Immature natural killer cell (primary cell): ENCODE measurements at regions not wholly inside any gene's neighbourhood (a gene's known extent, or its start where the extent isn't known, plus 50 kb on each side); places are given as distances from the start of the nearest gene placed in this dataset.

Experiments
- DNase-seq, 3 donors: peaks; one replicate each; pipeline ENCODE4 v3.0.0; 2022; ENCODE audit warnings: mixed read lengths in 1 of 3
- H3K27ac Mint-ChIP-seq, 6 donors: one replicate each; pipeline ENCODE4 v1.8.0; 2020; ENCODE audit warnings: mixed read lengths in 6 of 6, mild to moderate bottlenecking in 5 of 6, inconsistent platforms in 4 of 6, moderate library complexity in 3 of 6
- H3K27me3 Mint-ChIP-seq, 3 donors: one replicate each; pipeline ENCODE4 v1.8.0; 2020 to 2021; ENCODE audit warnings: low read depth in 3 of 3, mild to moderate bottlenecking in 3 of 3, mixed read lengths in 3 of 3, moderate library complexity in 3 of 3, inconsistent platforms in 1 of 3
- H3K36me3 Mint-ChIP-seq, 3 donors: one replicate each; pipeline ENCODE4 v1.8.0; 2020; ENCODE audit warnings: mixed read lengths in 3 of 3, inconsistent platforms in 2 of 3, mild to moderate bottlenecking in 2 of 3
- H3K4me1 Mint-ChIP-seq, 2 donors: one replicate each; pipeline ENCODE4 v1.8.0; 2020; ENCODE audit warnings: inconsistent platforms in 2 of 2, mild to moderate bottlenecking in 2 of 2, mixed read lengths in 2 of 2, moderate library complexity in 1 of 2
- H3K4me3 Mint-ChIP-seq, 5 donors: one replicate each; pipeline ENCODE4 v1.8.0; 2020; ENCODE audit warnings: mild to moderate bottlenecking in 5 of 5, mixed read lengths in 5 of 5, inconsistent platforms in 3 of 5, moderate library complexity in 3 of 5
- H3K9me3 Mint-ChIP-seq, 6 donors: one replicate each; pipeline ENCODE4 v1.8.0; 2020; ENCODE audit warnings: mild to moderate bottlenecking in 6 of 6, mixed read lengths in 6 of 6, inconsistent platforms in 4 of 6, moderate library complexity in 3 of 6

GRCh38 chr5:32494827-32495226 is 50.3 kb upstream of the ZFR start:
- H3K4me3 Mint-ChIP-seq: no peak overlapping the region
- H3K36me3 Mint-ChIP-seq: no peaks in the 10 kb centered on the region
- H3K27me3 Mint-ChIP-seq: peaks cover 4 to 8% (median 4%) of the 10 kb centered on the region in 3 donors
- H3K9me3 Mint-ChIP-seq: no peaks in the 10 kb centered on the region
- no peak for DNase-seq
- H3K27ac Mint-ChIP-seq: no peak overlapping the region
- H3K4me1 Mint-ChIP-seq: no peaks in the 10 kb centered on the region
